MV-4-11 (cell line): ENCODE measurements at regions not wholly inside any gene's neighbourhood (a gene's known extent, or its start where the extent isn't known, plus 50 kb on each side); places are given as distances from the start of the nearest gene placed in this dataset.
A peak's percentile ranks its signal among the peaks of the same experiment; 100 is the strongest.
"Not testable (repeated sequence)": the region's sequence is repeated elsewhere in the genome, so short reads cannot be mapped to it uniquely, and the experiment has no call there.

Source experiments
- DNase-seq: peaks from one replicate; lab custom pipeline; 2025; lab: John Stamatoyannopoulos, UW

DNA sequence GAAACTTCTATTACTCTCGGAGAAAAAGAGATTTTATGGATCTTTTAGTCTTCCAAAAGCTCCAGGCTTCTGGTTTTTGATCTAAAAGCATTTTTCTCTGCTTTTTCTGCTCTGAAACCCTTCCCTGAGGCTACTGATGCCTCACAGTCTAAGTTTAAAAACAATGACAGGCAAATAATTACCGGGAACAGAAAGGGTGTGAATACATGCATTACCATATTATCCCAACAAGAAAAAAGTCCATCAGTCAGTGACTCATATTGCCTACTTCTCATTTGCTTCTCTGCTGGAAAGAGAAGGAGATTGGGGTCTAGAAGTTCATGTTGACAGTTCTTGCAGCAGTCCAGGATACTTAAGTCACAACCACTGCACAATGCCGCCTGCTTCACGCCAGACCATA lies 482.9 kb upstream of the C16orf82 start:
- no peak for DNase-seq

DNA sequence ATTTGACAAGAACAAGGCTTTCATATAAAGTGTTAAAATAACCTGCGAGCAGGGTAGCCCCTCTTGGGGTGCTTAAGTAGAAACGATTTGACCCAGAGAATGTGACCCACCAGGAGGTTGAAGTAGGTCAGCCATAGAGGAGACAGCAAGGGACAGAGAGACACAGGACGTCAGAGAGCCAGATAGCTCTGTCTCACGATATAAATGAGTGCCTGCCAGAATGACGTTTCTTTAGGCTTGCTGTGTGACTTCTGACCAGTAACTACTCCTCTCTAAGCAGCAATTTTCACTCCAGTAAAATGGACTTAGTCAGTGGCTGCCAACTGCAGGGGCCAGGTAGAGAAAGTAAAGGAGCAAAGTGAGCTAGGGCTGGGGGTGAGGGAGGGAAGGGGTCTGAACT lies 473.0 kb upstream of the C16orf82 start:
- no peak for DNase-seq

DNA sequence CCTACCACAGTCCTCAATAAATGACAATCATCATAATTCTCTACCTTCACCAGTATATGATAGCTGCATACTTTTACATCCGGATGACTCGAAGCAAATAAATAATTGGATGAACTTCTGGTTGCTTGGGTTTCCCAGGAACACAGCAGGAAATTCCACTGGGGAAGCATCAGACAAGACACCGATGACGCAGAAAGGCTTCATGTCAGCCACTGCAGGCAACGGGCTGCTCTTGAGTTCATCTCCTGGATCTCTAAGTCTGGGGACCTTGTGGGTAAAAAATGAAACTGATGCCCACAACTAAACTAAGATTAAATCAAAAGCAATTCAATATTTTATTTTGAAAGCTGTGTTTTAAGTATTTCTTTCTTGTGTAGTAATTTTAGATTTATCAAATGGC lies 472.1 kb upstream of the C16orf82 start:
- no peak for DNase-seq

DNA sequence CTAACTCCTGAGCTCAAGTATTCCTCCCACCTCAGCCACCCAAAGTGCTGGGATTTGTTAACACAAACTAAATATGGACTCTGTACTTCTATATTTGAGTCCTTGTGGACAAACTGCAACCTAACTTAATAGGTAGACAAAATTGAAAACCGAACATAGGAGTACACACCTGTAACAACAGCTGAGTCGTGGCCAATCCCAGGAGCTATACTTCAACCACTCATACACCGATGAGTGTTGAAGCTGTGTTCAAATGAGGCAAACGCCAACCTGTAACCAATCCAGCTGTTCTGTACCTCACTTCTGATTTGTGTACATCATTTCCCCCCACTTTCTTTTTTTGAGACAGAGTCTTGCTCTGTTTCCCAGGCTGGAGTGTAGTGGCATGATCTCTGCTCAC lies 471.5 kb upstream of the C16orf82 start:
- no peak for DNase-seq

DNA sequence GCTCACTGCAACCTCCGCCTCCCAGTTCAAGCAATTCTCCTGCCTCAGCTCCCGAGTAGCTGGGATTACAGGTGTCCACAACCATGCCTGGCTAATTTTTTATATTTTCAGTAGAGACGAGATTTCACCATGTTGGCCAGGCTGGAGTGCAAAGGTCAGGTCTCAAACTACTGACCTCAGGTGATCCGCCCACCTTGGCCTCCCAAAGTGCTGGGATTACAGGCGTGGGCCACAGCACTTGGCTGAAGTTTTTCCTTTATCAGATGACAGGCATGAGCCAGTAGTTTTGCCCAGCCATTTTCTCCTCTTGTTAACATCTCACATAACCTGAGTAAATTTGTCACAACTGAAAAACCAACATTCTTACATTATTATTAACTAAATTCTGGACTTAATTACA lies 470.7 kb upstream of the C16orf82 start:
- DNase-seq: not testable (repeated sequence)

DNA sequence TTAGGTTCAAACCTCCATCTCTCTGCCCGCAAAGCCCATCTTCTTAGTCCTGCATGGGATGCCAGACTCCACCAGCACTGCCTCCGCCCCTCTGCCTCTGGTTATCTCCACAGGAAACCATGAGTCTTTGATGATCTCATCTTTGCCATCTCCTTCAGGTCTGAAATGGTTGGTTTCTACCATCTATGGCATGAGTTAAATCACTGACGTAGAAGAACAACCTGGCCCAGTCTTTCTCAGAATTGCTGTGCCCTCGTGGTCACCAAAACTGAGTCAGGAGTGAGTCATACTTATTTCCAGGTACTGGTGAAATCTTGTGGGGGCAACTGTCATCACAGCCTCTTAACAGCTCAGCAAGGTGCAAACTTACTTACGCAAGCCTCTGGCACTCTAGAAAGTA lies 468.7 kb upstream of the C16orf82 start:
- DNase-seq: no peak

DNA sequence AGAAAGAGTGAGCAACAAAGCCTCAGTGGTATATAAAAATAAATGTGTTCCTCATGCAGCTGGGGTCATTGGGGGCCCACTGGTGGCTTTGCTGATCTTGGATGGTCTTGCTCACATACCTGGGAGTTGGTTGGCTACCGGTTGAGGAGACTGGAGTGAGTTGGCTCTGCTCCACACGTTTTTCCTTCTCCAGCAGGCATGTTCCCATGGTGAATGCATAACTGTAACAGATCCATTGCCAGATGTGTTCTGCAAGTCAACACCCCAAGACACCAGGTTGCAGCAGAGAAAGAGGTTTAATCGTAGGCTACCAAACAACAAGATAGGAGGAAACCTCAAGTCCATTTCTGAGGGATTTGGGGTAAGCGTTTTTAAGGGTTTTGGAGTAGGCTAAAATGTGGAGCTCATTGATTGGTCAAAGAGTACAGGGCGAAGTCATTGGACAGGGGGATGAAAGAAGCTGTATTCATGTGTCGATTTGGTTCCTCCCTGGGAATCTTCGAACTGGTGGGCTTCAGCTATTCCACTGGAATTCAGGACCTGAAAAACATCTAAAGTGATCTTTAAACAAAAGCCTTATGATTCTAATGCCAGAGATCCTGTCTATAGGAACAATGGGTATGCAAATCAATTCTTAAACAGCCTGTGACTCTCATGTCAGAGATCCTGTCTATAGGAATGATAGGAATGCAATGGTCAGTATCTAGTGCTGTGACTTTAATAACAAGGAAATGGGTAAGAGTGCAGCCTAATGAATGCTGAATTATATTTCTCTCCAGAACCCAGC lies 467.5 kb upstream of the C16orf82 start:
- DNase-seq: no peak

DNA sequence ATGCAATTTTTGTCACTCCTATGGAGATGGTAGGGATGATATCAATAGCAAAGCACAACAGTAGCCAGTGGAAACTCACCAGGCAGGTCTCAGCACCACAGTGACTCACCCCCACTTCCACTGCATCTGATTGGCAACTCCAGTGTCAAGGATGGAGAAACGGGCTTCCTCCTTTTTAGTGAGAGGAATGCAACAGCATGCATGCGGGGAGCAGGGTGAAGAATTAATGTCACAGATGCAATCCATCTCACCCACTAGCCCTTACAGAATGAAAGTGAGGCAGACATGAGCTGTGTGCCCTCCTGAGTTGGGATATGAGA lies 467.0 kb upstream of the C16orf82 start:
- no peak for DNase-seq

DNA sequence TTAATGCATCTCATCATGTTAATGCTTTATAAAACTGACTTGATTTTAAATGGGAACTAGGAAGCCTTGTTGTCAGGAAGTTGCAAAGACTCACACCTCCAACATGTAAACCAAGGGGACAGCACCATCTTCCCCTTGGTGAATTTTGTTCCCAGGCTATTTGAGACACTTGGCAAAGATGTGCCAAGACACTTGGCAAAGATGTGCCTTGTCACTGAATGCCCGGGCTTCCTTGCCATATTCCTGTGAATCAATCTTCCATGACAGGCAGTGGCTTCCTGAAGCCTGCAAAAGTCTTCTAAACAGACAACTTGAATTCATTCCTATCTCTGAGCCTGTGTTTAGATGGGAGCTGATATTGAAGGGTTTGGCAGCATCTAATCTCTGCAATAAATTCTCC lies 465.4 kb upstream of the C16orf82 start:
- no peak for DNase-seq

DNA sequence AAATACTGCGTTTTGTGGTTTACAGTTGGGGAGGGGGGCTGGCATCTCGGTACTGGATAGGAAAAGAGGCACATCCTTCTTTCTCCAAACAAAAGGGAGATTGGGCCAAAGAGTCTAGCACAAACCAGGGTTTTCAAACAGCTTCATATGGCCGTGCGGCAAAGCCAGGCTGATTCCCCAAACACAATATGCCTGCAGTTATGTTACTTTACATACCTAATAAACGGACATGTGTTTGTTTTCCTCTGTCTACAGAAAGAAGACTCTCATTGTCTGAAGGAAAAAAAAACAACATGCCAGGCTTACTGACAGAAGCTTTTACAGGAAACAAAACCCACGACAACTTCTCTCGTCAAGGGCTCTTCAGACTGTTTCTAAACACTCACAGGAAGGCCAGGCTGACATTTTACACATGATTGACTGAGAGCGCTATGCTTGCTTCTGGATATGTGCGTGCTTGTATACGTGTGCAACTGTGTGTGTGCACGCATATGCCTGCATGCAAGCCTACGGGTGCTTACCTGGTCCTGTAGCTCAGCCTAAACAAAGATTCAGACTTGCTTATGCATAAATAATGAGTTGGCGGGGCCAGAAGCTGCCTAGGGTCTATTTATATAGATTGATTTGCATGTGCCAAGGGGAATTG lies 461.0 kb upstream of the C16orf82 start:
- DNase-seq: no peak

DNA sequence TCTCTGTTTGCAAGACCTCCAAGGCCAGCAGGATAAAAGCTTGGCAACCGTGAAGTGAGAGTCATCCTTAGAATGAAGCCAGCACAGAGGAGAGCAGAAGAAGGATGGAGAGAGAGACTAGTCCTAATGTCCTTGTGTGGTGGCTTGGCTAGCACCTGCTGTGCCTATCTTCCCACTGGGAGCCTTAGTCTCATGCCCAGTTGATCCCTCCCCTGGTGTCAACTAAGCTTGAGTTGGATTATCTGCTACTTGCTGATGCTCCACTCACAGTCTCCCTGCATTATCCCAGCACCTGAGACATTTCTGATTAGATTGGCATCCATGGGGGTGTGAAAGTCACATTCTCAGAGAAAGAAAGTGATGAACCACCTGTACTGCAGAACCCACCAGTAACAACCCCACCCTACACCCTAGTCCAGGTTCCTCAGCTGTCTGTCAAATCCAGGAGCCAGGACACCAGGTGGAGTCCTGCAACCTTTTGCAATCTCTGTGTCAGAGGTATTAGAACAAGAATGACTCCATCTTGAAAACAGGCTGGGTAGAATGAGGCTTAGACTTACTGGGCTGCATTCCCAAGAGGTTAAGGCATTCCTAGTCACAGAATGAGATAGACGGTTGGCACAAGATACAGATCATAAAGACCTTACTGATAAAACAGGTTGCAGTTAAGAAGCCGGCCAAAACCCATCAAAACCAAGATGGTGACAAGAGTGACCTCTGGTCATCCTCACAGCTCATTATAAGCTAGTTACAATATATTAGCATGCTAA lies 460.2 kb upstream of the C16orf82 start:
- no peak for DNase-seq

DNA sequence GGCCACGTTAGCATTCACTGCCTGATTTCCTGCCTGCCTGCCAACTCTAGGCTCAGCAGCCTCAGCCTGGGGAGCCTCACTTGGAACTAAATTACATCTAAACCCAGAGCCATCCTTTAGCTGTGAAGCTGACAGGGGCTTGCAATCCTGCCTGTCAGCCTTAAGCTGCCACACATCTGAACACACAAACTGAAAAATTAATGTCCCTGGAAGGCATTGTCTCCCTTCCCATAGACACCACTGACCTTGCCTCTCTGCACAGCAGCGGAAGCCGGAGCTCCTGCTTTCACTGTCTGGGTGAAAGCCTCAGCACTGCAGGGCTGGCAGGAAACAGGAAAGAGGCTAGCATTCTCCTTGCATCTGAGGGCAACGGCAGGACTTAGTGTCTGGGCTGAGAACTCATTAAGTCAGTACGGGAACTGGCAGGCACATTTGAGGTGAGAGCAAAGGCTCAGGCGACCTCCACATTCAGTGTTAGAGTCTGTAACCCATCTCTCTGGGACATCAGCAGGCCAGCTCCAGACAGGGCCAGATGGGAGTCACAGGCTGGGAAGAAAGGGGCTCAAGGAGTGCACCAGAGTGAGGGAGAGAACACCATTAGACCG lies 452.4 kb upstream of the C16orf82 start:
- DNase-seq: no peak

DNA sequence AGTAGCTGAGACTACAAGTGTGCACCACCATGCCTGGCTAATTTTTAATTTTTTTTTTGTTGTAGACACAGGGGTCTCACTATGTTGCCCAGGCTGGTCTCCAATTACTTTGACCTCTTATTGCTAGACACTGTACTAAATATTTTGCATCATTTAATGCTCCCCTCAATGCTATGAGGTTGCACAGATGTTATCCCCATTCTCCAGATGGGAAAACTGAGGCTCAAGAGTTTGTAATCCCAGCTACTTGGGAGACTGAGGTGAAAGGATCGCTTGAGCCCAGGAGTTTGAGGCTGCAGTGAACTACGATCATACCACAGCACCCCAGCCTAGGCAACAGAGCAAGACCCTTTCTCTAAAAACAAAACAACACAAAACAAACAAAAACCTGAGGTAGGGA lies 443.3 kb upstream of the C16orf82 start:
- no peak for DNase-seq

DNA sequence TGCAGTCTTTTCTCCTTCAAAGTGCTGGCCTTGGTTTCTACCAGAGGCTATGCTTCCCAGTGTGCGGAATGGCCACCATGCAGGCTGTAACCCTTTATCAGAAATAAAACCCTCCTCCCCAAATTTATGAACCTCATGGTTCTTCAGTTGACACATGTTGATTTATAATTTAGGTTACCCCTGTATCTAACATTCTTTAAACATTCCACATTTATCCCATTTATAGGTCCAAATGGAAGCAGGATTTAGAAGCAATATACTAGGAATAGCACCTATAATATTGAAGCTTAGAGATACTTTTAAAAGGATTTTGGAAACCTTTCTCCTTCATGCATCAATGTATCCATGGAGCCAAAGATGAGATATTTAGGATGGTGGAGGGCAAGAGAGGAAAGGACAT lies 438.8 kb upstream of the C16orf82 start:
- no peak for DNase-seq

DNA sequence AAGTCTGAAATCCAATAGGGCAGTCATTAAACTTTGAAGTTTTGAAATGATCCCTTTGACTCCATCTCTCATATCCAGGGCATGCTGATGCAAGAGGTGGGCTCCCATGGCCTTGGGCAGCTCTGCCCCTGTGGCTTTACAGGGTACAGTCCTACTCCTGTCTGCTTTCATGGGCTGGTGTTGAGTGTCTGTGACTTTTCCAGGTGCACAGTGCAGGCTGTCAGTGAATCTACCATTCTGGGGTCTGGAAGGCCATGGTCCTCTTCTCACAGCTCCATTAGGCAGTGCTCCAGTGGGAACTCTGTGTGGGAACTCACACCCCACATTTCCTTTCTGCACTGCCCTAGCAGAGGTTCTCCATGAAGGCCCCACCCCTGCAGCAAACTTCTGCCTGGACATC lies 435.4 kb upstream of the C16orf82 start:
- not testable (repeated sequence) for DNase-seq

DNA sequence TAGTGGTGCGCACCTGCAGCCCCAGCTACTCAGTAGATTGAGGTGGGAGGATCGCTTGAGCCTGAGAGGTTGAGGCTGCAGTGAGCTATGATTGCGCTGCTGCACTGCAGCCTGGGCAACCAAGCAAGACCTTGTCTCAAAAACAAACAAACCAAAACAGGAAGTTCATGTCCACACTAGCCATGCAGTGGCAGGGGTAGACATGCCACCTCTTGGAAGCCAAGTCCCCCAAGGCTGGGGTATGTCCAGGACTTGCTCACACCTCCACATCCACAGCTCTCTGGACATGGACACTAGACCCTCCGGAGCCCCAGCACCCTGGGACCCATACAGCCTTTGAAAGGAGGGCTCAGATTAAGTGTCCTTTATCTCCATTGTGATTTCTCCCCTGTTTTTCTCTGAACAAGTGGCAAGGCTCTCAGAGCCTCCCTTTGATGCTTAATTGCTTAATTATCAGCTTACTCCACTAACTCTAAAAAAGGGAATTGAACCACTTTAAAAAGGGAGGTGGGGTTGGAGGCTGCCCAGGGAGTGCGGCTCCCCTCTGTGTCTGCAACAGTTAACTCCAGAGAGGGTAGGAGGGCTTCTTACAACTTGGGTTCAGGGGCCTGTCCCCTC lies 424.6 kb upstream of the C16orf82 start:
- DNase-seq: peak; percentile 5

DNA sequence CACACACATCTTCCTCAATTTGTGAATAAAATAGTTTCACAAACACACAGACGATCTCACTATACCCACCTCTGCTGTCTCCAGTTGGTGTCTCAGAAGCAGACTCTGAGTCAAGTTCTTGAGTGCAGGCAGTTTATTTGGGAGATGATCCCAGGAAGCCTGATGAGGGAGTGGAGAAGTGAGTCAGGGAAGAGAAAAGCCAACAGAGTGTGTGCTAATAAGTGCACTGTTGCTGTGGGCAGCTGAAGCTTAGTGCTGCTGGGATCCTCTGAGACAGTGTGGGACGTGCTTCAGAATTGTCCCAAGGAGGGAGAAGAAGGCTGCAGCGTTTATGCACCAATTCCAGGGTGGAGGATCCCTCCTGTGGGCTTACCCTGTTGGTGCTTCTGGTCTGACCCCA lies 423.2 kb upstream of the C16orf82 start:
- no peak for DNase-seq

DNA sequence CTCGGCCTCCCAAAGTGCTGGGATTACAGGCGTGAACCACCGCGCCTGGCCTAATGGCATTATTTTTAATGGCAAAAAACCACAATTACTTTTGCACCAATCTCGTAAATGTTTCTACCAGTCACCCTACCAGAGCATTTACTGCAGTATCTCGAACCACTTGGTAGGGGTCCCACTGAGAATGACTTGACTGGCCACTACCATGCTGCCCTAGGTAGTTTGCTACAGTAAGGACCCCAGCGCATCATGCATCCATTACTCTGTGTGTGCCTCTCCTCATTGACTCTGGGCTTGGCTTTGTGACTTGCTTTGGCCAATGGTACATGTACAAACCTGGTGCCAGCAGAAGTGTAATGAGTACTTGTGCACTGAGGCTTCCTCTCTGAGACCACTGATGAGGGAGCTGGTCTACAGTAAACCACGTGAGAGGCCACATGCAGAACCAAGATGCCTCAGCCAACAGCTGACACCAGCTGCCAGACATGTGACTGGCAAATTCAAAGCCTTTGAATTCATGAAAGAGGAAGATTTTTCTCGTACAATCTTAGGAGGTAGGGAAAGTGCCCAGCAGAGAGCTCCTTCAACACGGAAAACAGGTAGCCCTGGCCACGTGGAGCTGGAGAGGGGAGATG lies 421.7 kb upstream of the C16orf82 start:
- DNase-seq: no peak

DNA sequence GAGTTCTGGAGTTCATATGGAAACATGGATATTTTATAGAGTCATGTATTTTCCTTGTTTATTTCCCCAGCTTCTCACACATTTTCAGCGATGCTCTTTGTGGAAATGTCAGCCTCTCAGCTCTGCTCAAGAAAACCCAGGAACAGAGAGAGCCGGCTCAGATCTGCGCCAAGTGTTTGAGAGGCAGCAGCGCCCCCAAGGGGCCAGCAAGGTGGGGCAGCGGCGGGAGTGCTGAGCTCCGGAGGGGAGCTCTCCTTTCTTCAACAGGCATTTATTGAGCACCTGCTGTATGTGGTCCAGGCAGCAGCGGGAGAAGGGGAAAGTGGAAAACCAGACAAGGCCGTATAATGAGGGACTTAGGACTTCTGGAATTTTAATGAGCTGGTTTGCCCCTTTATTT lies 421.1 kb upstream of the C16orf82 start:
- no peak for DNase-seq

DNA sequence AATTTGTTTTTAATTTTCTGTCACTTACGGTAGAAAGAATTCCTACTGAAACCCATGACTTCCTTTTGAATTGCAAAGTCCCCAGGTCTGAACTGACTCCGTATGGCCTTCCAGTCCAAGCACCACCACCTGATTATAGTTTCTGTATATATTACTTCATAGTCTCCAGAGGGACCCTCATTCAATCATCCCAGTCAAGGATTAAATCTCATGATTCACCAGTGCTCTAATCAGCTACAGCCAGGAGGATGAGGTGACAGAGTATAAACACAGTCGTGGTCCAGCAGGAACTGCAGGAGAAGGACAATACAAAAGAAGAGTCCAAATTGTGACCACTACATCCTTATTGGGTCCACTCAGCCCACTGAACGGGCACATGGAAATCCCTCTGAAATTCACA lies 418.9 kb upstream of the C16orf82 start:
- DNase-seq: no peak

DNA sequence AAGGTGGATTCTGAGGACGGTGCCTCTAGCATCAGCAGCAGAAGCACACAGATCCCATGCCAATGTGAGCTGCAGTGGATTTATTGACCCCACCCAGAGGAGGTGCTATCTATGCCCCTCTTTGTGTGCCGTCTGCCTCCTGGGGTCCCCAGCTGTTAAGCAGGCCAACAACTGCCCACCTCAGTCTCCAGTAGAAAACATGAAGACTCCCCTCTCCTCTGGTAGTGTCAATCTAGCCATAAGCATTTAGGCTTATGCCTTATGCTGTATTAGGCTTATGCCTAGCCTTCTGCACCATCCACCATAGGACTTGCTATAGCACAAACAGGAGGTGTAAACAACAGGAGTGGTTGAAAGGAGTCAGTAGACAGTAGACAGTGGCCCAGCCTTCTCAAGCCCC lies 417.9 kb upstream of the C16orf82 start:
- DNase-seq: no peak
